ENCODE measurements at regions not wholly inside any gene's neighbourhood (a gene's known extent, or its start where the extent isn't known, plus 50 kb on each side); places are given as distances from the start of the nearest gene placed in this dataset.

DNA sequence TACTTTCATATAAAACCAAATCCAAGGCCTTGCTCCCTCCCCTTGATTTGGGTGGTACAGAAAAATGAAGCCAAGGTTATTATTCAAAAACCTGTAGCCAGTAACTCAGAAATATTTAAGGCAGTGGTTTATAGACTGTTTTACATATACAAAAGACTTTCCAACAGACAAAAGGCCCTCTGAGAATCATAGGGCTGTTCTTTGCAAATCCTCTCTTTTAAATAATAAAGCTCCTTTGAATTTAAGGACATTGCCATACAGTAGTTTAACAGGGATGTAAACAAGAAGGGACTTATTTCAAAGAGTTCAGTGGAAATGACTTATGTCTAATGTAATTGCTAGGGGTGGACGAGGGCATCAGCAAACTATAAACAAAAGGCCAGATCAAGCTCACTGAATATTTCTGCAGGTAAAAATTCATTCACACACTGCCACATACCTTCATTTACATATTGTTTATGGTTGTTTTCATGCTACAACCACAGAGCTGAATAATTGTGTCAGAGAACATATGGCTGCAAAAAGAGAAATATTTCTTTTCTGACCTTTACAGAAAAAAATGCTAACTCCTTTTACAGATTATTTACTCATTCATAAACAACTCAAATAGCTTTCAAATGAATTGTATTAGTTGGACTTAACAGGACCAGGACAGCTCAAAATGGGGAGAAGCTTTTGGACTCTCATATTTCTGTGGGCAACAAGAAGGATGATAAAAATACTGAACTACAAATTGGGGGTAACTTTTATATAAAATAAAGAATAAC is 665.6 kb downstream of the SLITRK1 start:
- no peak overlapping the region for H3K9ac ChIP-seq (ENCODE audit: low read depth in 2 of 2, low read length in 2 of 2)
- intact Hi-C loops (cut with DNase I), result no loop called here
- no peak for DNase-seq
- no peaks in the 10 kb centered on the region for H3K9me3 ChIP-seq
- no peaks in the 10 kb centered on the region for H3K36me3 ChIP-seq
- no peak overlapping the region for H3K27ac ChIP-seq
- H3K4me3 ChIP-seq, result no peak overlapping the region
- H3K27me3 ChIP-seq, result no peaks in the 10 kb centered on the region
- no peaks in the 10 kb centered on the region for H3K4me1 ChIP-seq
- TF ChIP-seq, protein P1, sequence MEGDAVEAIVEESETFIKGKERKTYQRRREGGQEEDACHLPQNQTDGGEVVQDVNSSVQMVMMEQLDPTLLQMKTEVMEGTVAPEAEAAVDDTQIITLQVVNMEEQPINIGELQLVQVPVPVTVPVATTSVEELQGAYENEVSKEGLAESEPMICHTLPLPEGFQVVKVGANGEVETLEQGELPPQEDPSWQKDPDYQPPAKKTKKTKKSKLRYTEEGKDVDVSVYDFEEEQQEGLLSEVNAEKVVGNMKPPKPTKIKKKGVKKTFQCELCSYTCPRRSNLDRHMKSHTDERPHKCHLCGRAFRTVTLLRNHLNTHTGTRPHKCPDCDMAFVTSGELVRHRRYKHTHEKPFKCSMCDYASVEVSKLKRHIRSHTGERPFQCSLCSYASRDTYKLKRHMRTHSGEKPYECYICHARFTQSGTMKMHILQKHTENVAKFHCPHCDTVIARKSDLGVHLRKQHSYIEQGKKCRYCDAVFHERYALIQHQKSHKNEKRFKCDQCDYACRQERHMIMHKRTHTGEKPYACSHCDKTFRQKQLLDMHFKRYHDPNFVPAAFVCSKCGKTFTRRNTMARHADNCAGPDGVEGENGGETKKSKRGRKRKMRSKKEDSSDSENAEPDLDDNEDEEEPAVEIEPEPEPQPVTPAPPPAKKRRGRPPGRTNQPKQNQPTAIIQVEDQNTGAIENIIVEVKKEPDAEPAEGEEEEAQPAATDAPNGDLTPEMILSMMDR (IDR thresholded peaks at IDR 0.05), result no peak

DNA sequence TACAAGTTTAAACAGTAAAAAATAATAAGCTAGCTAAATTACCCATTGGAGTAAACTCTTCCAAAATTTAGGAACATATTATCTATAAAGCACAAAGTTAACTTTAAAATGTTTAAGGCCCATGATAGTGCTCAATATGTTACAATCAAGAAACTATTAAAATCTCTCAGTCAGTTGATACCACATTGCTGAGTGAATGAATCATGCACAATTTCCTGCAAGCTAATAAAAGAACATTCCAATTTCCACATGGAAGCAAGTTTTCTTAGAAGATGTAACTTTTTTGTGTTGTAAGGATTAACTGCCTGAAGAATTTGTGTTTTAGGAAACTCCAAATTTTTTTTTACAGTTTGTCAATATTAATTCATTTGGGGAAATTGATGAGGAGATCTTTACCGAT is 666.6 kb downstream of the SLITRK1 start:
- Histone ChIP-seq H3K9ac (ENCODE audit: low read depth in 2 of 2, low read length in 2 of 2) (no peak overlapping the region), H3K27ac (no peak overlapping the region), H3K9me3 (no peaks in the 10 kb centered on the region), H3K4me1 (no peaks in the 10 kb centered on the region), H3K27me3 (no peaks in the 10 kb centered on the region), H3K4me3 (no peak overlapping the region), H3K36me3 (no peaks in the 10 kb centered on the region)
- TF ChIP-seq, protein P1 (IDR thresholded peaks at IDR 0.05), result no peak
- intact Hi-C loops (cut with DNase I), result no loop called here
- DNase-seq, result no peak

DNA sequence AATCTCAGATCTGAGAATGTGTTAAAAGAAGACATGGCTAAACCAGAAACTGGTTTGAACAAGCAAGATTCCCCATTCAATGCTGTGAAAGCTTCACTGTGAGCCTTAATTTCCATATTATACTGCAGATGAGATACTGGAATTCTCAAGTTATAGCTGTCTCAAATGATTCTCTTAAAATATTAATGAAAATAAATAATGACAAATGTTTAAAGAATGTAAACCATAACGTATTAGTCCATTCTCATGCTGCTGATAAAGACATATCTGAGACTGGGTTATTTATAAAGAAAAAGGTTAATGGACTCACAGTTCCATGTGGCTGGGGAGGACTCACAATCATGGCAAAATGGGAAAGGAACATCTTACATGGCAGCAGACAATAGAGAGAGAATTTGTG is 667.8 kb downstream of the SLITRK1 start:
- TF ChIP-seq, protein P1 (IDR thresholded peaks at IDR 0.05), result no peak

DNA sequence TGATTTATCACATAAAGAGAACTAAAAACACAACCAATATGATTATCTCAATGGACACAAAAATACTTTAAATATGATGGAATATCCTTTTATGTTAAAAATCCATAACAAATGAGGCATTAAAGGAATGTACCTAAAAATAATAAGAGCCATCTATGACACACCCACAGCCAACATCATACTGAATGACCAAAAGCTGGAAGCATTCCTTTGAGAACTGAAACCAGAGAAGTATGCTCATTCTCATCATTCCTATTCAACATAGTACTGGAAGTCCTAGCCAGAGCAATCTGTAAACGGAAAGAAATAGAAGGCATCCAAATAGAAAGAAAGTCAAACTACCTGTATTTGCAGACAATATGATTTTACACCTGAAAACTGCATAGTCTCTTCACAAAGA is 671.0 kb downstream of the SLITRK1 start:
- H3K27ac ChIP-seq, result no peak overlapping the region
- H3K4me1 ChIP-seq, result no peaks in the 10 kb centered on the region
- no peak overlapping the region for H3K4me3 ChIP-seq
- no peaks in the 10 kb centered on the region for H3K27me3 ChIP-seq
- DNase-seq, result no peak
- TF ChIP-seq, protein P1 (IDR thresholded peaks at IDR 0.05), result no peak
- H3K36me3 ChIP-seq, result no peaks in the 10 kb centered on the region
- intact Hi-C loops (cut with DNase I), result no loop called here
- no peaks in the 10 kb centered on the region for H3K9me3 ChIP-seq
- no peak overlapping the region for H3K9ac ChIP-seq (ENCODE audit: low read depth in 2 of 2, low read length in 2 of 2)

More for the DNA sequence above, 667.8 kb downstream of the SLITRK1 start:
- no peak for DNase-seq
- no peaks in the 10 kb centered on the region for H3K27me3 ChIP-seq
- no peaks in the 10 kb centered on the region for H3K4me1 ChIP-seq
- no peak overlapping the region for H3K9ac ChIP-seq (ENCODE audit: low read depth in 2 of 2, low read length in 2 of 2)
- intact Hi-C loops (cut with DNase I), result no loop called here
- H3K9me3 ChIP-seq, result no peaks in the 10 kb centered on the region
- H3K36me3 ChIP-seq, result no peaks in the 10 kb centered on the region
- no peak overlapping the region for H3K4me3 ChIP-seq
- H3K27ac ChIP-seq, result no peak overlapping the region

DNA sequence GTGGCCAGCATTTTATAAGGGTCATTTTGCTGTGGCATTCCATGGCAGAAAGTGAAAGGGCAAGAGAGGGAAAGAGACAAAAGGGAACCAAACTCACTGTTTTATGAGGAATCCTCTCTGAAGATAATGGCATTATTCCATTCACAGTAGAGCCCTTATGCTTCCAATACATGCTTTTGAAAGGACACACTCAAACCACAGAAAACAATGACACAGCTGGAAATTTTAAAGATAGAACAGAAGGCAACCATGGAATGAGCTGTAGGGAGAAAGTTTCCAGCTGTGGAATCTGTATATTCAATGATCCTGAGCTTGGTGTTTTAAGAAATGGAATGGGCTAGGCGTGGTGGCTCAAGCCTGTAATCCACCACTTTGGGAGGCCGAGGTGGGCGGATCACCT is 677.4 kb downstream of the SLITRK1 start:
- H3K9ac ChIP-seq (ENCODE audit: low read depth in 2 of 2, low read length in 2 of 2), result no peak overlapping the region
- no peaks in the 10 kb centered on the region for H3K27me3 ChIP-seq
- H3K9me3 ChIP-seq, result no peaks in the 10 kb centered on the region
- DNase-seq, result no peak
- H3K36me3 ChIP-seq, result no peaks in the 10 kb centered on the region
- TF ChIP-seq, protein P1 (IDR thresholded peaks at IDR 0.05), result no peak
- intact Hi-C loops (cut with DNase I), result no loop called here
- no peak overlapping the region for H3K27ac ChIP-seq
- no peak overlapping the region for H3K4me3 ChIP-seq
- no peaks in the 10 kb centered on the region for H3K4me1 ChIP-seq

Data from colonic mucosa (tissue), 4 donors.